ENCODE measurements at regions not wholly inside any gene's neighbourhood (a gene's known extent, or its start where the extent isn't known, plus 50 kb on each side); places are given as distances from the start of the nearest gene placed in this dataset.

GRCh38 chr14:66000766-66001165 lies 485.4 kb upstream of the CCDC196 start:
- 3% methylated on average over 1 of the region's 1 CpG for WGBS (ENCODE audit: low lambda C conversion rate)
- no peak overlapping the region for H3K4me2 ChIP-seq
- no peak for TF ChIP-seq RAD21 (IDR thresholded peaks at IDR 0.05; ENCODE audit: low read length)
- TF ChIP-seq MXI1 (IDR thresholded peaks at IDR 0.05; ENCODE audit: low read depth, low read length) = no peak
- no peak for TF ChIP-seq TEAD4 (IDR thresholded peaks at IDR 0.05; ENCODE audit: borderline replicate concordance, insufficient read depth)
- no peak for TF ChIP-seq FOXJ3 (CRISPR knock-in tag; IDR thresholded peaks at IDR 0.05)
- TF ChIP-seq JUND (IDR thresholded peaks at IDR 0.05) = no peak
- no peak for TF ChIP-seq NFIC (IDR thresholded peaks at IDR 0.05; ENCODE audit: borderline replicate concordance)
- TF ChIP-seq SIN3A (IDR thresholded peaks at IDR 0.05; ENCODE audit: borderline replicate concordance, low read depth, low read length) = no peak
- TF ChIP-seq MEF2A (IDR thresholded peaks at IDR 0.05; ENCODE audit: borderline replicate concordance, low read depth) = no peak
- TF ChIP-seq FOXM1 (IDR thresholded peaks at IDR 0.05; ENCODE audit: low read depth) = no peak
- no peak for TF ChIP-seq CHD2 (IDR thresholded peaks at IDR 0.05; ENCODE audit: low read length, partially characterized antibody)
- TF ChIP-seq RCOR1 (IDR thresholded peaks at IDR 0.05; ENCODE audit: low read length) = no peak
- TF ChIP-seq, protein P1, sequence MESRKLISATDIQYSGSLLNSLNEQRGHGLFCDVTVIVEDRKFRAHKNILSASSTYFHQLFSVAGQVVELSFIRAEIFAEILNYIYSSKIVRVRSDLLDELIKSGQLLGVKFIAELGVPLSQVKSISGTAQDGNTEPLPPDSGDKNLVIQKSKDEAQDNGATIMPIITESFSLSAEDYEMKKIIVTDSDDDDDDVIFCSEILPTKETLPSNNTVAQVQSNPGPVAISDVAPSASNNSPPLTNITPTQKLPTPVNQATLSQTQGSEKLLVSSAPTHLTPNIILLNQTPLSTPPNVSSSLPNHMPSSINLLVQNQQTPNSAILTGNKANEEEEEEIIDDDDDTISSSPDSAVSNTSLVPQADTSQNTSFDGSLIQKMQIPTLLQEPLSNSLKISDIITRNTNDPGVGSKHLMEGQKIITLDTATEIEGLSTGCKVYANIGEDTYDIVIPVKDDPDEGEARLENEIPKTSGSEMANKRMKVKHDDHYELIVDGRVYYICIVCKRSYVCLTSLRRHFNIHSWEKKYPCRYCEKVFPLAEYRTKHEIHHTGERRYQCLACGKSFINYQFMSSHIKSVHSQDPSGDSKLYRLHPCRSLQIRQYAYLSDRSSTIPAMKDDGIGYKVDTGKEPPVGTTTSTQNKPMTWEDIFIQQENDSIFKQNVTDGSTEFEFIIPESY (IDR thresholded peaks at IDR 0.05; ENCODE audit: borderline replicate concordance, low read depth) = no peak
- no peak for TF ChIP-seq FOSL2 (IDR thresholded peaks at IDR 0.05; ENCODE audit: borderline replicate concordance, low read depth)
- TF ChIP-seq IRF3 (IDR thresholded peaks at IDR 0.05; ENCODE audit: low read depth, low read length) = no peak
- TF ChIP-seq GABPA (IDR thresholded peaks at IDR 0.05; ENCODE audit: low read depth) = no peak
- no peak for TF ChIP-seq RXRA (IDR thresholded peaks at IDR 0.05; ENCODE audit: borderline replicate concordance, low read depth)
- no peak for TF ChIP-seq ELF1 (IDR thresholded peaks at IDR 0.05)
- TF ChIP-seq, protein P2, sequence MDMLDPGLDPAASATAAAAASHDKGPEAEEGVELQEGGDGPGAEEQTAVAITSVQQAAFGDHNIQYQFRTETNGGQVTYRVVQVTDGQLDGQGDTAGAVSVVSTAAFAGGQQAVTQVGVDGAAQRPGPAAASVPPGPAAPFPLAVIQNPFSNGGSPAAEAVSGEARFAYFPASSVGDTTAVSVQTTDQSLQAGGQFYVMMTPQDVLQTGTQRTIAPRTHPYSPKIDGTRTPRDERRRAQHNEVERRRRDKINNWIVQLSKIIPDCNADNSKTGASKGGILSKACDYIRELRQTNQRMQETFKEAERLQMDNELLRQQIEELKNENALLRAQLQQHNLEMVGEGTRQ (IDR thresholded peaks at IDR 0.05; ENCODE audit: borderline replicate concordance, low read depth, low read length) = no peak
- TF ChIP-seq PBX3 (IDR thresholded peaks at IDR 0.05) = no peak
- no peak for TF ChIP-seq GATA2 (CRISPR knock-in tag; IDR thresholded peaks at IDR 0.05)
- no peak overlapping the region for H2AFZ ChIP-seq (ENCODE audit: low read depth)
- no peaks in the 10 kb centered on the region for H3F3A ChIP-seq (replicated peaks; ENCODE audit: insufficient read depth)
- no peak overlapping the region for H3K27ac ChIP-seq (ENCODE audit: low read depth in 2 of 2, low read length in 1 of 2)
- no peaks in the 10 kb centered on the region for H3K9me2 ChIP-seq
- H4K20me1 ChIP-seq (ENCODE audit: insufficient read depth) = no peaks in the 10 kb centered on the region
- no peaks in the 10 kb centered on the region for H3K36me3 ChIP-seq (replicated peaks in 1 of 2; ENCODE audit: control insufficient read depth in 1 of 2, insufficient read depth in 2 of 2, low read length in 1 of 2)
- no peak for DNase-seq
- H3K27me3 ChIP-seq (ENCODE audit: insufficient read depth) = no peaks in the 10 kb centered on the region
- H3K9me3 ChIP-seq = no peaks in the 10 kb centered on the region
- ChIA-PET CTCF (no interaction called here), POLR2A (no interaction called here)
- H3K9ac ChIP-seq = no peak overlapping the region
- no peak overlapping the region for H3K4me3 ChIP-seq (ENCODE audit: low read depth in 2 of 2, low read length in 1 of 2)
- H3K4me1 ChIP-seq (ENCODE audit: control insufficient read depth in 1 of 2, insufficient read depth in 2 of 2, low read depth in 1 of 2, low read length in 1 of 2) = no peaks in the 10 kb centered on the region
- H3K79me2 ChIP-seq (ENCODE audit: insufficient read depth) = no peaks in the 10 kb centered on the region

All from SK-N-SH (cell line).